WERI-Rb-1 (cell line): ENCODE measurements at regions not wholly inside any gene's neighbourhood (a gene's known extent, or its start where the extent isn't known, plus 50 kb on each side); places are given as distances from the start of the nearest gene placed in this dataset.

Experiments used
- DNase-seq: peaks from one replicate; pipeline ENCODE4 v3.0.0-alpha.2; 2020
- H3K27ac ChIP-seq: fragments of 250-450 bp; sonication (Bioruptor Pico); 2 replicates; pipeline ENCODE4 v1.5.1; 2020; ENCODE audit warnings: mild to moderate bottlenecking, moderate library complexity
- H3K27me3 ChIP-seq: fragments of 250-450 bp; sonication (Bioruptor Pico); 2 replicates; pipeline ENCODE4 v1.5.1; 2021; ENCODE audit warnings: mild to moderate bottlenecking, low read depth, moderate library complexity; ENCODE audit not compliant: insufficient read depth, severe bottlenecking
- H3K36me3 ChIP-seq: fragments of 250-450 bp; sonication (Bioruptor Pico); 2 replicates; pipeline ENCODE4 v1.5.1; 2020; ENCODE audit warnings: mild to moderate bottlenecking, moderate library complexity
- H3K4me3 ChIP-seq: 2 replicates; pipeline ENCODE4 v1.5.1; 2011; ENCODE audit warnings: low read depth, mild to moderate bottlenecking, control low read depth, low read length
- H3K9me3 ChIP-seq: fragments of 250-450 bp; sonication (Bioruptor Pico); 2 replicates; pipeline ENCODE4 v1.5.1; 2021; ENCODE audit warnings: mild to moderate bottlenecking, moderate library complexity; ENCODE audit not compliant: severe bottlenecking
- CTCF ChIP-seq: IDR thresholded peaks from 2 replicates; pipeline ENCODE4 v1.5.1; 2011; ENCODE audit warnings: low read depth, mild to moderate bottlenecking, control low read depth, inconsistent platforms, low read length

- no peak for DNase-seq
- Histone ChIP-seq H3K27me3 (no peaks in the 10 kb centered on the region), H3K36me3 (no peaks in the 10 kb centered on the region), H3K4me3 (no peak overlapping the region), H3K27ac (no peak overlapping the region), H3K9me3 (peaks cover 3% of the 10 kb centered on the region)
- no peak for TF ChIP-seq CTCF
Observed at GRCh38 chr12:130236446-130236845, 74.2 kb downstream of the FZD10 start.

DNA sequence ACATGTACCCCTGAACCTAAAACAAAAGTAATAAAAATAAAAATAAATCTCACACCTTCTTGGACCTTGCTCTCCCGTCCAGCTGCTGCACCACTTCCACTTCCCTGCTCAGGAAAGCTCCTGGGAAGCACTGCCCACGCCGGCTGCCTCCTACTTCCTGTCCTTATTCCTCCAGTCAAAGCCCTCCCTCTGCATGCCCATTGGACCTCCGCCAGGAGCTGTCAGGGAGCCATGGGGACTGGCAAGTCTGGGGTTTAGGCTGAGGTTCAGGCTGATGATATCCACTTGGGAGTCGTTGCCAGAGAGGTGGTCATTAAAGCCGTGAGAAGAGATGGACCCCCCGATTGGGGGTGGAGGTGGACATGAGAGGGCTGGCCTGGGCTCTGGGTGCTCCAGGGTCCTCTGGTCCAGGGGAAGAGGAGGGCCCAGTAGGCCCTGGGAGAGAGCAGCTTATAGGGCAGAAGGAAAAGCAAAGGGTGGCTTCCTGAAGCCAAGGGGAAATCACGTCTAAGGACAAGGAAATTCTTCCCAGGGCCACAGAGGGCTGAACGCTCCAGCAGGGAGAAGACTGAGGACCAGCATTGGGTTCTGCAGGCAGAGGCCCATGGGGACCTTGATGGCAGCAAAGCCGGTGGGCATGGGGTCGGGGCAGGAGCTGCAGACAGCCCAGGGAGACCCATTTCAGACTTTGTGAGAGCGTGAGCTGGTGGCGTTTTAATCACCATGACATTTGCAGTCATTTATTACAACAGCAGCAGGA, 78.7 kb downstream of the FZD10 start:
- no peak for DNase-seq
- Histone ChIP-seq H3K36me3 (no peaks in the 10 kb centered on the region), H3K27me3 (no peaks in the 10 kb centered on the region), H3K4me3 (no peak overlapping the region), H3K9me3 (no peaks in the 10 kb centered on the region), H3K27ac (no peak overlapping the region)
- no peak for TF ChIP-seq CTCF

GRCh38 chr12:130242506-130242905, 80.2 kb downstream of the FZD10 start:
- no peak overlapping the region for H3K4me3 ChIP-seq
- no peak for DNase-seq
- H3K9me3 ChIP-seq: no peaks in the 10 kb centered on the region
- H3K27ac ChIP-seq: no peak overlapping the region
- no peak for TF ChIP-seq CTCF
- H3K27me3 ChIP-seq: no peaks in the 10 kb centered on the region
- no peaks in the 10 kb centered on the region for H3K36me3 ChIP-seq

DNA sequence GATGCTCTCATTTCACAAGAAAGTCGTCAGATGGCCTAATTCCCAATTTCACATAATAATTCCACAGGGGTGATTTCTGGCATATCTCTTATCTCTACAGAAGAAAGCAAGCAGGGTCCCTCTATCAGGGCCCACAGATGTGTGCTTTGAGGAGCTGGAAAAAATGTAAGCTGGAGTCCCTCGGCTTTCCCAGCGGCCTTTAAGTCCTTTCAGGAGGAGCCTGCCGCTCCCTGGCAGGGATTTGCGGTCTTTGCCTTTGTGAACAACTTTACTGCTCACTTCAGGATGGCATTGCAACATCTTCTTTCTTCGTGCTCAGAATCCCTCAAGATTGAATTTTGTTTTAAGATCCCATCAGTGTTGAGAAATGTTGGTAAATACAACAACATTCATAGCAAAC, 83.0 kb downstream of the FZD10 start:
- H3K4me3 ChIP-seq: no peak overlapping the region
- no peak for DNase-seq
- no peaks in the 10 kb centered on the region for H3K36me3 ChIP-seq
- H3K27me3 ChIP-seq: no peaks in the 10 kb centered on the region
- H3K27ac ChIP-seq: no peak overlapping the region
- H3K9me3 ChIP-seq: no peaks in the 10 kb centered on the region
- TF ChIP-seq CTCF: no peak

DNA sequence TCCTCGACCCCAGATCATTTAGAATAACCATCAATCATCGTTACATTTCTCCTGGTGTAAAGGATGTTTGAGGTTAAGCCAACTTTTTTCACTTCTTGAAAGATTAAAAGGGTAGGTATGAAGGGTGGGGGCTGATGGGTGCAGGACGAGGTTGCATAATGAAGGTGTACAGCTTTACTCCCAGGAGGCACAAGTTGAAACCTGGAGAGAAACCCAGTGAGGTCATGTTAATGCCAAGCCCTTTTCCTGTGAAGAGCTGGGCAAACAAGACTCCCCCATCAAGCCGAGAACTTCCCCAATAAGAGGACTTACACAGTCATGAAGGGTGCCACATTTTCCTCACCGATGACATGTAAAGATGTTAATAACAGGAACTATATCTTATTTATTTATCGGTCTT, 84.3 kb downstream of the FZD10 start:
- TF ChIP-seq CTCF: no peak
- Histone ChIP-seq H3K27ac (no peak overlapping the region), H3K4me3 (no peak overlapping the region), H3K27me3 (no peaks in the 10 kb centered on the region), H3K9me3 (no peaks in the 10 kb centered on the region), H3K36me3 (no peaks in the 10 kb centered on the region)
- DNase-seq: no peak
